ENCODE measurements at regions not wholly inside any gene's neighbourhood (a gene's known extent, or its start where the extent isn't known, plus 50 kb on each side); places are given as distances from the start of the nearest gene placed in this dataset.

DNA sequence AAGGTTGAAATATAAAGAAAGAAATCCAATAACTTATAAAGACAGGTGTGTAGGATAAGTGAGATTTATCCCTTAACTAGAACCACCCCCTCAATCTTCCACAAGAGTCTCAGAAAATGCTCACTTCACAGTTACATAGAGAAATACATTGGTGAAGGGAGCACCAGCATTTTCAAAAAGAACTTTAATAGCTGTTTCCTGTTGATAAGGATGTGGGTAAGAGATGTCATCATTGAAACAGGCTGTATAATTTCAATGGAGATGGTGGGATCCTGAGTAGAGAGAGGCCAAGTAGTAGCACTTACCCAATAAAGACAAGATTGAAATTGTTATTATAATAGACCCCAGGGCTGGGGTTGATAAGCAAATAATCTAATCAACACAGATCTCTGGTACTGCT lies 162.2 kb upstream of the TACR1 start:
- no peak for DNase-seq (ENCODE audit: low read depth)
- TF ChIP-seq, protein P1, sequence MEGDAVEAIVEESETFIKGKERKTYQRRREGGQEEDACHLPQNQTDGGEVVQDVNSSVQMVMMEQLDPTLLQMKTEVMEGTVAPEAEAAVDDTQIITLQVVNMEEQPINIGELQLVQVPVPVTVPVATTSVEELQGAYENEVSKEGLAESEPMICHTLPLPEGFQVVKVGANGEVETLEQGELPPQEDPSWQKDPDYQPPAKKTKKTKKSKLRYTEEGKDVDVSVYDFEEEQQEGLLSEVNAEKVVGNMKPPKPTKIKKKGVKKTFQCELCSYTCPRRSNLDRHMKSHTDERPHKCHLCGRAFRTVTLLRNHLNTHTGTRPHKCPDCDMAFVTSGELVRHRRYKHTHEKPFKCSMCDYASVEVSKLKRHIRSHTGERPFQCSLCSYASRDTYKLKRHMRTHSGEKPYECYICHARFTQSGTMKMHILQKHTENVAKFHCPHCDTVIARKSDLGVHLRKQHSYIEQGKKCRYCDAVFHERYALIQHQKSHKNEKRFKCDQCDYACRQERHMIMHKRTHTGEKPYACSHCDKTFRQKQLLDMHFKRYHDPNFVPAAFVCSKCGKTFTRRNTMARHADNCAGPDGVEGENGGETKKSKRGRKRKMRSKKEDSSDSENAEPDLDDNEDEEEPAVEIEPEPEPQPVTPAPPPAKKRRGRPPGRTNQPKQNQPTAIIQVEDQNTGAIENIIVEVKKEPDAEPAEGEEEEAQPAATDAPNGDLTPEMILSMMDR (conservative IDR thresholded peaks at IDR 0.05; ENCODE audit: control insufficient read depth, insufficient read depth, low read depth, low read length) = no peak
- no peak overlapping the region for H3K4me3 ChIP-seq (ENCODE audit: control insufficient read depth, low read depth, low read length)

DNA sequence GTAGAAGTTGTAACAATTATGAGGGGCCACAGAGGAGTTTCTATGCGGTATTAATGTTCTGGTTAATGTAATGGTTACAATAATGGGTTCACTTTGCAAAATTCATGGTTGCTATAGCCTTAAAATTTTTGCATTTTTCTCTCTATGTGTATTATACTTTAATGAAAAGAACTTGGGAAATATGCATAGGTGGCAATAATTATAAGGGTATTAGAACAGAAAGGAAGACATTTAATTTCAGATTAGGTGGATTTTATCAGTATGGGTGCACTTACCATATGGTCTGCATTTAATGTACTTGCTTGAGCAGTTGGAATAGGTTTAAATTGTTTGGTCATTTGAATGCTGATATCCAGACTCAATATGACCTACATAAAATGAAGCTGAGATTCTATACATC lies 161.6 kb upstream of the TACR1 start:
- no peak for DNase-seq (ENCODE audit: low read depth)
- H3K4me3 ChIP-seq (ENCODE audit: control insufficient read depth, low read depth, low read length) = no peak overlapping the region
- TF ChIP-seq, protein P1 (conservative IDR thresholded peaks at IDR 0.05; ENCODE audit: control insufficient read depth, insufficient read depth, low read depth, low read length) = no peak

DNA sequence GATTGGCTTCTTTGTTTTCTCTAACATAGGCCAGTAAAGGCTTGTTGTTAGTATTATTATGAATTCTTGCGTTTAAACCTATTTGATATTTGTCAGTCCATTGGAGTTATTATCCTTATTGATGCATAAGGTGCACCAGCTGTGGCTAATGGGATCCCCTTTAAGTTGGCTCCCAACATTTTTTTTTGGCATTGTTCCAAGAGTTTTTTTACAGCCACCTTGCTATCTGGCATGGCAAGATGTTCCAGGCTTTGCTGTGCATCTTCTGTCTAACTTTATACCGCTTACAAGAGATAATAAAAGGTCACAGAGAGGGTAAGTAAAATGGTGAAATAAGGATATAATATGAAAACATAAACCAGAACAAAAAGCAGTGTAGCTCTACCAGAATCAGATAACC lies 157.5 kb upstream of the TACR1 start:
- no peak for DNase-seq (ENCODE audit: low read depth)
- no peak overlapping the region for H3K4me3 ChIP-seq (ENCODE audit: control insufficient read depth, low read depth, low read length)

DNA sequence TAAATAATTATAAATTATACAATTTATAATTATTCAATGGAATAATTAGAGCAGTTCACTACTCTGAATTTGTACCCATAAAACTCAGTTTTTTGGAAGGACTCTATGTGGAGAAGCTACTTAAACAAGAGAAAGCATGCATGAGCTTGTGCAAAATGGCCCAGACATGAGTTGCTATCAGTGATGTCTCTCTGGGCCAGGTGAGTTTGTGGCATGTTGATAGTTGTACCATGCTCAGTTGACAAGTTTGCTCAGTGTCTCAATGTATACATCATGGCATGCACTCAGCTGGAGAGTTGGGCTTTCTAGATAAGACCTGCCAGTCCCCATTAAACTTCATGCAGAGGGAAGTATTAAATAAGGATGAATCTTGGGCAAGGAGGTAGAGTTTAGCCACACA lies 153.8 kb upstream of the TACR1 start:
- no peak for DNase-seq (ENCODE audit: low read depth)
- no peak overlapping the region for H3K4me3 ChIP-seq (ENCODE audit: control insufficient read depth, low read depth, low read length)
- TF ChIP-seq, protein P1 (conservative IDR thresholded peaks at IDR 0.05; ENCODE audit: control insufficient read depth, insufficient read depth, low read depth, low read length) = no peak

More for the DNA sequence above, 157.5 kb upstream of the TACR1 start:
- TF ChIP-seq, protein P1 (conservative IDR thresholded peaks at IDR 0.05; ENCODE audit: control insufficient read depth, insufficient read depth, low read depth, low read length) = no peak

DNA sequence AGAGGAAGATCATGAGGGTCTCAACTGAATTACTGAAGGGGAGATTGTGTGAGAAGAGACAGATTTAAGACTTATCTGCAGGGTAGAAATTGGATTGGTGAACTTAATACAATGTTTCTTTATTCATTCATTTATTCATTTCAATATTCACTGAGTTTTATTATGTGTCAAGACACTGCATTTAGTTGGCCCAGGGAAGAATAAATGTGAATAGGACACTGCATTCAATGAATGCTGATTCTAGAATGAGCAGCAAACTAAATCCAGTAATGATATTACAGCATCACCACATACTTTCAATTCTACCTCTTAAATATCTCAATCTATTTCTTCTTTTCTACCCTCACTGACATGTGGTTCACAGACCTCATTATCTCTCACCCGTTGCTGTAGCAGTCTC lies 149.0 kb upstream of the TACR1 start:
- no peak overlapping the region for H3K4me3 ChIP-seq (ENCODE audit: control insufficient read depth, low read depth, low read length)
- DNase-seq (ENCODE audit: low read depth) = no peak
- TF ChIP-seq, protein P1 (conservative IDR thresholded peaks at IDR 0.05; ENCODE audit: control insufficient read depth, insufficient read depth, low read depth, low read length) = no peak

DNA sequence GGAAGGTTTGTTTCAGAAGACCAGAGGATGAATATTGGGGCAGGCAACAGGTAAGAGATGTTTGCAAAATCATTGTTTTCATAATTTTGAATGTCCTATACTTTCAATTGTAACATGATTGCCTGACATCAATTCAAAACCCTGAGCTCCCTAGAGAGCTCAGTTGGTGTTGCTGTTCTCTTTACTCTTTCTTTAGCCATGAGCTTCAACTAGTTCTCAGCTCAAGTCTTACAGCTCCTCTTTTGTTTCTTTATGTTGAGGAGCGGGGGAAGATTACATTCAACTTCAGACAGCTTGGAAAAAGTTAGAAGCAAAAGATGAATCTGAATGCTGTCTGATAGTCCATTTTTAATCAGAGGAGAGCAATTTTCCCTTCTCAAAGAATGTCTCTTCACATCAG lies 144.8 kb upstream of the TACR1 start:
- TF ChIP-seq, protein P1 (conservative IDR thresholded peaks at IDR 0.05; ENCODE audit: control insufficient read depth, insufficient read depth, low read depth, low read length) = no peak
- no peak overlapping the region for H3K4me3 ChIP-seq (ENCODE audit: control insufficient read depth, low read depth, low read length)

DNA sequence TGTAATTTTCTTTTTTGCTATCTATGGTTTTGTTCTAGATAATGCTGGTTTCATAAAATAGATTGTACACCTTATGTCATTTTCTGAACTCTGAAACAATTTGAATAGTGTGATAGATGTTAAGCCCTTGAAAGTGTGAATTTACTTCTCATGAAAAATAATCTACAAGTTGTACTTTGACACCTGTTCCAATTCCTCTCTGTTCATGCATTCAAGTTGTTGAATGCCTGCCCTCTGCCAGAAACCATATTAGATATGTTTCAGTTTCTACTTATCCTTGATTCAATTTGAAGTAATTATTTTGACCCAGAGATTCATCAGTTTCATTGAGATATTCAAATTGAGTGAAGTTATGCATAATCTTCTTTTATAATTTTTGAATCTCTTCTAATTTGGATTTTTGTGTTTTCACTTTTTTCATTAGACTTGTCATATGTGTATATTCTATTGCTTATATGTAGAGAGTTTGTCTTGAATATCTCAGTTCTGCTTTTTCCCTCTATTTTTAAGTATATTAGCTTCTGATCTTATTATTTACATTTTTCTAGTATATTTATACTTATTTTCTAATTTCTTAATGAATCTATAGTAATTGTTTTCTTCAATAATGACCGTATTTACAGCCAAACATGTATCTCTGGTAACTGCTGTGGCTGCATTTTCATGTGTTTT lies 143.3 kb upstream of the TACR1 start:
- no peak for DNase-seq (ENCODE audit: low read depth)
- TF ChIP-seq, protein P1 (conservative IDR thresholded peaks at IDR 0.05; ENCODE audit: control insufficient read depth, insufficient read depth, low read depth, low read length) = no peak
- no peak overlapping the region for H3K4me3 ChIP-seq (ENCODE audit: control insufficient read depth, low read depth, low read length)

More for the DNA sequence above, 144.8 kb upstream of the TACR1 start:
- no peak for DNase-seq (ENCODE audit: low read depth)
